Psoas muscle (tissue), 7 donors: ENCODE measurements at regions not wholly inside any gene's neighbourhood (a gene's known extent, or its start where the extent isn't known, plus 50 kb on each side); places are given as distances from the start of the nearest gene placed in this dataset.
"Not testable (repeated sequence)": the region's sequence is repeated elsewhere in the genome, so short reads cannot be mapped to it uniquely, and the experiment has no call there.

Experiments
- ATAC-seq, 4 donors: fragments of 200-7000 bp; cut with Tn5 transposase; one replicate each; pipeline ENCODE4 v1.9.1; 2020; ENCODE audit warnings: moderate library complexity in 3 of 4, mild to moderate bottlenecking in 2 of 4
- DNase-seq, 2 donors: peaks; one replicate each; pipeline ENCODE4 v3.0.0-alpha.2; 2020
- H3K27ac ChIP-seq: fragments of 200-600 bp; one replicate; pipeline ENCODE4 v1.8.0; 2022
- H3K27me3 ChIP-seq, 3 donors: fragments of 200-600 bp in 1 of 3; one replicate each; pipeline versions ENCODE4 v1.6.1 to v1.8.0; 2013 to 2022; ENCODE audit warnings: low read length in 2 of 3, mild to moderate bottlenecking in 2 of 3, moderate library complexity in 1 of 3; ENCODE audit not compliant: insufficient read depth in 3 of 3
- H3K36me3 ChIP-seq, 2 donors: fragments of 200-600 bp in 1 of 2; one replicate each; pipeline versions ENCODE4 v1.6.1 to v1.8.0; 2013 to 2022; ENCODE audit warnings: low read depth in 1 of 2, mild to moderate bottlenecking in 1 of 2, moderate library complexity in 1 of 2; ENCODE audit not compliant: insufficient read depth in 1 of 2
- H3K4me1 ChIP-seq: fragments of 200-600 bp; one replicate; pipeline ENCODE4 v1.8.0; 2022
- H3K4me3 ChIP-seq: fragments of 200-600 bp; one replicate; pipeline ENCODE4 v1.8.0; 2022; ENCODE audit warnings: mild to moderate bottlenecking
- H3K9me3 ChIP-seq: fragments of 200-600 bp; one replicate; pipeline ENCODE4 v1.8.0; 2022
- CTCF ChIP-seq: fragments of 200-600 bp; IDR thresholded peaks from one replicate; pipeline ENCODE4 v1.8.0; 2022; ENCODE audit warnings: antibody characterized with exemption
- WGBS, 3 donors: extraction: QIAGEN DNeasy Blood & Tissue Kit; methylation state at CpG; one replicate each; pipeline versions ENCODE4 v1.1.6 to v1.1.7; 2013; 5-methylcytosine and 5-hydroxymethylcytosine counted together
- intact Hi-C, 2 donors: fragments of 100-400 bp; cut with DNase I; formaldehyde crosslinking; loops; one replicate each; pipeline versions ENCODE4 v1.11.0 to v1.14.2; 2022
- donor health status: healthy with polysubstance abuse.
- donor health status: DM: no; HTN: no; CAD: no; lungs with moderate emphysema.
- donor health status: Bipolar disorder and iron deficiency.
- donor health status: healthy.
- donor health status: DM: yes; HTN: yes; CAD: no.
- donor health status: DM: no; HTN: no; CAD: no.
- donor health status: DM: yes; HTN: yes; CAD: no.

GRCh38 chr1:121519042-121519755, 334.4 kb downstream of the SRGAP2C start:
- Histone ChIP-seq H3K9me3 (no peaks in the 10 kb centered on the region), H3K36me3 (no peaks in the 10 kb centered on the region), H3K27ac (no peak overlapping the region), H3K4me3 (peak overlapping the region; percentile 46), H3K4me1 (no peaks in the 10 kb centered on the region), H3K27me3 (peaks cover 0 to 31% (median 12%) of the 10 kb centered on the region in 3 donors)
- DNase-seq (peak; percentile 40 to 56), ATAC-seq (peak in 2 of 4 donors; percentile 35)
- TF ChIP-seq CTCF, result no peak
- intact Hi-C loops, result no loop called here
- 1% methylated on average over 54 to 75 of the region's 75 CpGs for WGBS, 3 donors

- intact Hi-C loops, H3K36me3 ChIP-seq, ATAC-seq, H3K27ac ChIP-seq, H3K4me1 ChIP-seq, DNase-seq, H3K9me3 ChIP-seq: not testable (repeated sequence)
- 51 to 57% (median 52%) methylated on average over 19 of the region's 19 CpGs for WGBS, 3 donors
- Histone ChIP-seq H3K27me3 (peaks cover 0 to 31% (median 12%) of the 10 kb centered on the region in 3 donors), H3K4me3 (peak overlapping the region; percentile 46)
These were observed 335.0 kb downstream of the SRGAP2C start for GRCh38 chr1:121519756-121520286.

- Histone ChIP-seq H3K9me3 (no peaks in the 10 kb centered on the region), H3K4me3 (no peak overlapping the region), H3K27me3 (peaks cover 0 to 31% (median 12%) of the 10 kb centered on the region in 3 donors), H3K36me3 (no peaks in the 10 kb centered on the region), H3K4me1 (no peaks in the 10 kb centered on the region), H3K27ac (no peak overlapping the region)
- TF ChIP-seq CTCF, result no peak
- ATAC-seq (no peak), DNase-seq (no peak)
- 59 to 86% (median 65%) methylated on average over 5 of the region's 5 CpGs for WGBS, 3 donors
- intact Hi-C loops, result no loop called here
These were observed 337.4 kb downstream of the SRGAP2C start for GRCh38 chr1:121522061-121522759.

GRCh38 chr1:121523112-121523511, 338.3 kb downstream of the SRGAP2C start:
- ATAC-seq, DNase-seq, H3K4me3 ChIP-seq, H3K9me3 ChIP-seq, H3K27ac ChIP-seq, H3K4me1 ChIP-seq, intact Hi-C loops, H3K36me3 ChIP-seq: not testable (repeated sequence)
- peaks cover 0 to 31% (median 12%) of the 10 kb centered on the region in 3 donors for H3K27me3 ChIP-seq
- WGBS, 3 donors, result 83 to 90% (median 84%) methylated on average over 4 of the region's 4 CpGs

- no peak for ATAC-seq
- Histone ChIP-seq H3K36me3 (no peaks in the 10 kb centered on the region), H3K27me3 (peaks cover 0 to 12% (median 0%) of the 10 kb centered on the region in 3 donors), H3K4me3 (no peak overlapping the region), H3K9me3 (no peaks in the 10 kb centered on the region), H3K27ac (no peak overlapping the region), H3K4me1 (no peaks in the 10 kb centered on the region)
- intact Hi-C loops, result no loop called here
- DNase-seq, result no peak
- whole genome bisulfite sequencing, 3 donors, result 82 to 88% (median 82%) methylated on average over 4 of the region's 4 CpGs
- TF ChIP-seq CTCF, result no peak
These were observed 340.6 kb downstream of the SRGAP2C start for GRCh38 chr1:121525355-121525754.

- H3K27ac ChIP-seq, ATAC-seq: not testable (repeated sequence)
These were observed 344.2 kb downstream of the SRGAP2C start for GRCh38 chr1:121528958-121529357.

GRCh38 chr1:121530026-121530425, 345.3 kb downstream of the SRGAP2C start:
- H3K9me3 ChIP-seq, intact Hi-C loops, ATAC-seq, H3K36me3 ChIP-seq, H3K4me1 ChIP-seq, DNase-seq, H3K27me3 ChIP-seq, H3K27ac ChIP-seq, H3K4me3 ChIP-seq: not testable (repeated sequence)
- 50 to 63% (median 52%) methylated on average over 2 of the region's 2 CpGs for WGBS, 3 donors

More at GRCh38 chr1:121528958-121529357, 344.2 kb downstream of the SRGAP2C start:
- H3K4me1 ChIP-seq, H3K36me3 ChIP-seq, H3K9me3 ChIP-seq, H3K27me3 ChIP-seq, H3K4me3 ChIP-seq, DNase-seq, intact Hi-C loops: not testable (repeated sequence)

GRCh38 chr1:121531747-121532146, 347.0 kb downstream of the SRGAP2C start:
- H3K27ac ChIP-seq, DNase-seq, H3K36me3 ChIP-seq, ATAC-seq, H3K4me1 ChIP-seq, H3K9me3 ChIP-seq, H3K27me3 ChIP-seq, H3K4me3 ChIP-seq, intact Hi-C loops: not testable (repeated sequence)
- 87 to 94% (median 92%) methylated on average over 5 of the region's 5 CpGs for WGBS, 3 donors
